HepG2 (cell line): ENCODE measurements at regions not wholly inside any gene's neighbourhood (a gene's known extent, or its start where the extent isn't known, plus 50 kb on each side); places are given as distances from the start of the nearest gene placed in this dataset.

Source experiments
- CBX1 ChIP-seq: IDR thresholded peaks from one replicate; pipeline ENCODE4 v1.6.1; 2016; ENCODE audit warnings: antibody characterized with exemption, low read depth
- ERF ChIP-seq: IDR thresholded peaks from 2 replicates; pipeline ENCODE4 v1.6.1; 2018; ENCODE audit warnings: missing biosample characterization, missing genetic modification reagents
- ETV6 ChIP-seq: sonication (generic); formaldehyde crosslinking; conservative IDR thresholded peaks from 2 replicates; pipeline ENCODE4 v1.4.0; 2020; ENCODE audit warnings: missing genetic modification reagents
- FOXJ3 ChIP-seq: sonication (generic); formaldehyde crosslinking; IDR thresholded peaks from 2 replicates; pipeline ENCODE4 v1.4.0; 2020; ENCODE audit warnings: missing genetic modification reagents, mild to moderate bottlenecking, borderline replicate concordance
- GATAD1 ChIP-seq: IDR thresholded peaks from 2 replicates; pipeline ENCODE4 v1.6.1; 2016; ENCODE audit warnings: missing genetic modification reagents, missing compliant biosample characterization
- HOXA9 ChIP-seq: sonication (generic); formaldehyde crosslinking; IDR thresholded peaks from 2 replicates; pipeline ENCODE4 v1.8.1; 2022; ENCODE audit warnings: missing genetic modification reagents, mild to moderate bottlenecking, moderate library complexity, borderline replicate concordance
- ISL2 ChIP-seq: sonication (generic); formaldehyde crosslinking; IDR thresholded peaks from 2 replicates; pipeline ENCODE4 v1.5.0; 2020; ENCODE audit warnings: missing genetic modification reagents
- MED13 ChIP-seq: sonication (generic); formaldehyde crosslinking; IDR thresholded peaks from 2 replicates; pipeline ENCODE4 v1.5.0; 2020; ENCODE audit warnings: missing genetic modification reagents
- PPARG ChIP-seq: conservative IDR thresholded peaks from 2 replicates; pipeline ENCODE4 v1.6.1; 2016; ENCODE audit warnings: missing biosample characterization, missing genetic modification reagents
- PRPF4 ChIP-seq: fragments of 200-400 bp; formaldehyde crosslinking; IDR thresholded peaks from 2 replicates; pipeline ENCODE4 v1.6.1; 2016; ENCODE audit warnings: low read length, low read depth; ENCODE audit not compliant: poor library complexity, severe bottlenecking
- TBX3 ChIP-seq: fragments of 450-650 bp; IDR thresholded peaks from 2 replicates; pipeline ENCODE4 v1.6.1; 2017; ENCODE audit warnings: antibody characterized with exemption, mild to moderate bottlenecking, inconsistent platforms, borderline replicate concordance
- ZNF124 ChIP-seq: sonication (generic); formaldehyde crosslinking; IDR thresholded peaks from 2 replicates; pipeline ENCODE4 v1.4.0; 2020; ENCODE audit warnings: missing genetic modification reagents
- ZNF7 ChIP-seq: IDR thresholded peaks from 2 replicates; pipeline ENCODE4 v1.6.1; 2016; ENCODE audit warnings: missing biosample characterization, missing genetic modification reagents
- TF ChIP-seq, protein P1 (sequence below): sonication (generic); formaldehyde crosslinking; IDR thresholded peaks from 2 replicates; pipeline ENCODE4 v1.4.0; 2020; ENCODE audit warnings: missing genetic modification reagents, mild to moderate bottlenecking, borderline replicate concordance
- TF ChIP-seq, protein P2 (sequence below): sonication (generic); formaldehyde crosslinking; IDR thresholded peaks from 2 replicates; pipeline ENCODE4 v1.8.0; 2022; ENCODE audit warnings: missing genetic modification reagents, mild to moderate bottlenecking, inconsistent platforms, borderline replicate concordance
- TF ChIP-seq, protein P3 (sequence below): sonication (generic); formaldehyde crosslinking; IDR thresholded peaks from 2 replicates; pipeline ENCODE4 v1.4.0; 2020; ENCODE audit warnings: mild to moderate bottlenecking, missing genetic modification reagents
- TF ChIP-seq, protein P4 (sequence below): sonication (generic); formaldehyde crosslinking; conservative IDR thresholded peaks from 2 replicates; pipeline ENCODE4 v1.4.0; 2020; ENCODE audit warnings: missing genetic modification reagents
- TF ChIP-seq, protein P5 (sequence below): sonication (generic); formaldehyde crosslinking; IDR thresholded peaks from 2 replicates; pipeline ENCODE4 v1.8.0; 2022; ENCODE audit warnings: missing genetic modification reagents, mild to moderate bottlenecking, moderate library complexity, borderline replicate concordance

DNA sequence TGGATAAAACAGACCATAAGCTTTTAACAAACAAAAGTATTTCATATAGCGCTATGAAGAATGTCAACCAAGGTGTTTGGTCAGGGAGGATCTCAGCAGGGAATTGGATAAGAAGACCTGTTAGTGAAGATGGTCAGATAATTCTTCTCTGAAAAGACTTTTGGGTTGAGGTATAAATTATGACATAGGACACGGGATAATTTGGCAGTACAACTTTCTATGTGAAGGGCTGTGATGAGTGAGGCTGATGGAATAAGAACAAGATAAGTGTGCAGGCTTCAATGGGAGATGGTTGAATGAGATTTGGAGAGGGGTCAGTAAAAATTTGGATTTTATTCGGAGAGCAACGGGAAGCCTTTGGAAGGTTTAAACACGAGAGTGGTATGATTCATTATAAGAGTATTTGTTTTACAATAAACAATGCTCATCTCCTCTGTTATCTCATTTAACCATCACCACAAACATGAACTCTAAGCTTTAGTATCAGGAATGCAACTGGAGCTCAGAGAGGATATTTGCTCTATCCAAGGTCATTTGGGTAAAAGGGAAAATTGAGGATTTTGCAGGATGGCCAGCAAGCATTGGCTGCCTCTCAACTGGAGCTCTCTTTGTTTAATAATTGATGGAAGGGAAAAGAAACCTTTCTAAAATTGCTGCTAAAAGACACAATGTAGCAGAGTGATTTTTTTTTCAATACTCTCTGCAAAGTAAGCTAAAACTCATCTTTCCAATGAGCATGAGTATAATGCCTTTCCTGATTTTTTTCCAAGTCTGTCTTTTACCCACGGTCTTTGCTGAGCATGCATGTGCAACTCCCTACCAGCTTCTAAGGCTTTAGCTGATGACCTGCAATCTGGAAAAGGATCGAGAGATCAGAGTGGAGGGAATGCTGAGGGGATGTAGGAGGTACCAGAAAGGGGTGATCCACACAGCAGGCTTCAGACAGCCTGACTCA, 534.0 kb downstream of the CBLN4 start (continued):
- peak; percentile 65; the same call in 1 of the 2 replicates for TF ChIP-seq ERF (CRISPR knock-in tag)
- TF ChIP-seq ETV6 (CRISPR knock-in tag) = no peak
- no peak for TF ChIP-seq CBX1
- TF ChIP-seq, protein P1, sequence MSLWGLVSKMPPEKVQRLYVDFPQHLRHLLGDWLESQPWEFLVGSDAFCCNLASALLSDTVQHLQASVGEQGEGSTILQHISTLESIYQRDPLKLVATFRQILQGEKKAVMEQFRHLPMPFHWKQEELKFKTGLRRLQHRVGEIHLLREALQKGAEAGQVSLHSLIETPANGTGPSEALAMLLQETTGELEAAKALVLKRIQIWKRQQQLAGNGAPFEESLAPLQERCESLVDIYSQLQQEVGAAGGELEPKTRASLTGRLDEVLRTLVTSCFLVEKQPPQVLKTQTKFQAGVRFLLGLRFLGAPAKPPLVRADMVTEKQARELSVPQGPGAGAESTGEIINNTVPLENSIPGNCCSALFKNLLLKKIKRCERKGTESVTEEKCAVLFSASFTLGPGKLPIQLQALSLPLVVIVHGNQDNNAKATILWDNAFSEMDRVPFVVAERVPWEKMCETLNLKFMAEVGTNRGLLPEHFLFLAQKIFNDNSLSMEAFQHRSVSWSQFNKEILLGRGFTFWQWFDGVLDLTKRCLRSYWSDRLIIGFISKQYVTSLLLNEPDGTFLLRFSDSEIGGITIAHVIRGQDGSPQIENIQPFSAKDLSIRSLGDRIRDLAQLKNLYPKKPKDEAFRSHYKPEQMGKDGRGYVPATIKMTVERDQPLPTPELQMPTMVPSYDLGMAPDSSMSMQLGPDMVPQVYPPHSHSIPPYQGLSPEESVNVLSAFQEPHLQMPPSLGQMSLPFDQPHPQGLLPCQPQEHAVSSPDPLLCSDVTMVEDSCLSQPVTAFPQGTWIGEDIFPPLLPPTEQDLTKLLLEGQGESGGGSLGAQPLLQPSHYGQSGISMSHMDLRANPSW (CRISPR knock-in tag) = no peak
- TF ChIP-seq PPARG = peak; percentile 90
- TF ChIP-seq, protein P2, sequence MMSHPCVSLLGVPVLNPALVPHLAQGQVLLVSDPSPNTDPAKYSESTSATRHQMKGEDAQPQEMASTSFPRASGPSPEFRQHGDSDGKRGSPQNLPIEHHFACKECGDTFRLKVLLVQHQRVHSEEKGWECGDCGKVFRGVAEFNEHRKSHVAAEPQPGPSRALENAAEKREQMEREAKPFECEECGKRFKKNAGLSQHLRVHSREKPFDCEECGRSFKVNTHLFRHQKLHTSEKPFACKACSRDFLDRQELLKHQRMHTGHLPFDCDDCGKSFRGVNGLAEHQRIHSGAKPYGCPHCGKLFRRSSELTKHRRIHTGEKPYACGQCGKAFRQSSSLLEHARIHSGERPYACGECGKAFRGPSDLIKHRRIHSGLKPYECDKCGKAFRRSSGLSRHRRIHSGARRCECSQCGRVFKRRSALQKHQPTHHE (CRISPR knock-in tag) = no peak
- TF ChIP-seq PRPF4 = no peak
- TF ChIP-seq ZNF124 = peak; percentile 65
- no peak; the same call in 1 of the 2 replicates for TF ChIP-seq ZNF7
- peak; percentile 75; the same call in 1 of the 2 replicates for TF ChIP-seq FOXJ3
- TF ChIP-seq MED13 (CRISPR knock-in tag) = 0 out of 2 replicates have a peak, but pooled peaks have one; percentile 55
- 0 out of 2 replicates have a peak, but pooled peaks have one; percentile 29 for TF ChIP-seq HOXA9
- TF ChIP-seq TBX3 = peak; percentile 34; the same call in 1 of the 2 replicates
- TF ChIP-seq ISL2 (CRISPR knock-in tag) = peak; percentile 81
- peak; percentile 28; the same call in 1 of the 2 replicates for TF ChIP-seq GATAD1
- TF ChIP-seq, protein P3, sequence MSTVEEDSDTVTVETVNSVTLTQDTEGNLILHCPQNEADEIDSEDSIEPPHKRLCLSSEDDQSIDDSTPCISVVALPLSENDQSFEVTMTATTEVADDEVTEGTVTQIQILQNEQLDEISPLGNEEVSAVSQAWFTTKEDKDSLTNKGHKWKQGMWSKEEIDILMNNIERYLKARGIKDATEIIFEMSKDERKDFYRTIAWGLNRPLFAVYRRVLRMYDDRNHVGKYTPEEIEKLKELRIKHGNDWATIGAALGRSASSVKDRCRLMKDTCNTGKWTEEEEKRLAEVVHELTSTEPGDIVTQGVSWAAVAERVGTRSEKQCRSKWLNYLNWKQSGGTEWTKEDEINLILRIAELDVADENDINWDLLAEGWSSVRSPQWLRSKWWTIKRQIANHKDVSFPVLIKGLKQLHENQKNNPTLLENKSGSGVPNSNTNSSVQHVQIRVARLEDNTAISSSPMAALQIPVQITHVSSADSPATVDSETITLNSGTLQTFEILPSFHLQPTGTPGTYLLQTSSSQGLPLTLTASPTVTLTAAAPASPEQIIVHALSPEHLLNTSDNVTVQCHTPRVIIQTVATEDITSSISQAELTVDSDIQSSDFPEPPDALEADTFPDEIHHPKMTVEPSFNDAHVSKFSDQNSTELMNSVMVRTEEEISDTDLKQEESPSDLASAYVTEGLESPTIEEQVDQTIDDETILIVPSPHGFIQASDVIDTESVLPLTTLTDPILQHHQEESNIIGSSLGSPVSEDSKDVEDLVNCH (CRISPR knock-in tag) = no peak
- TF ChIP-seq, protein P4, sequence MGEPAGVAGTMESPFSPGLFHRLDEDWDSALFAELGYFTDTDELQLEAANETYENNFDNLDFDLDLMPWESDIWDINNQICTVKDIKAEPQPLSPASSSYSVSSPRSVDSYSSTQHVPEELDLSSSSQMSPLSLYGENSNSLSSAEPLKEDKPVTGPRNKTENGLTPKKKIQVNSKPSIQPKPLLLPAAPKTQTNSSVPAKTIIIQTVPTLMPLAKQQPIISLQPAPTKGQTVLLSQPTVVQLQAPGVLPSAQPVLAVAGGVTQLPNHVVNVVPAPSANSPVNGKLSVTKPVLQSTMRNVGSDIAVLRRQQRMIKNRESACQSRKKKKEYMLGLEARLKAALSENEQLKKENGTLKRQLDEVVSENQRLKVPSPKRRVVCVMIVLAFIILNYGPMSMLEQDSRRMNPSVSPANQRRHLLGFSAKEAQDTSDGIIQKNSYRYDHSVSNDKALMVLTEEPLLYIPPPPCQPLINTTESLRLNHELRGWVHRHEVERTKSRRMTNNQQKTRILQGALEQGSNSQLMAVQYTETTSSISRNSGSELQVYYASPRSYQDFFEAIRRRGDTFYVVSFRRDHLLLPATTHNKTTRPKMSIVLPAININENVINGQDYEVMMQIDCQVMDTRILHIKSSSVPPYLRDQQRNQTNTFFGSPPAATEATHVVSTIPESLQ (CRISPR knock-in tag) = peak; percentile 81; the same call in 1 of the 2 replicates
- TF ChIP-seq, protein P5, sequence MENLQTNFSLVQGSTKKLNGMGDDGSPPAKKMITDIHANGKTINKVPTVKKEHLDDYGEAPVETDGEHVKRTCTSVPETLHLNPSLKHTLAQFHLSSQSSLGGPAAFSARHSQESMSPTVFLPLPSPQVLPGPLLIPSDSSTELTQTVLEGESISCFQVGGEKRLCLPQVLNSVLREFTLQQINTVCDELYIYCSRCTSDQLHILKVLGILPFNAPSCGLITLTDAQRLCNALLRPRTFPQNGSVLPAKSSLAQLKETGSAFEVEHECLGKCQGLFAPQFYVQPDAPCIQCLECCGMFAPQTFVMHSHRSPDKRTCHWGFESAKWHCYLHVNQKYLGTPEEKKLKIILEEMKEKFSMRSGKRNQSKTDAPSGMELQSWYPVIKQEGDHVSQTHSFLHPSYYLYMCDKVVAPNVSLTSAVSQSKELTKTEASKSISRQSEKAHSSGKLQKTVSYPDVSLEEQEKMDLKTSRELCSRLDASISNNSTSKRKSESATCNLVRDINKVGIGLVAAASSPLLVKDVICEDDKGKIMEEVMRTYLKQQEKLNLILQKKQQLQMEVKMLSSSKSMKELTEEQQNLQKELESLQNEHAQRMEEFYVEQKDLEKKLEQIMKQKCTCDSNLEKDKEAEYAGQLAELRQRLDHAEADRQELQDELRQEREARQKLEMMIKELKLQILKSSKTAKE (CRISPR knock-in tag) = 0 out of 2 replicates have a peak, but pooled peaks have one; percentile 27
